Smooth muscle cell (in vitro differentiated cells): ENCODE measurements at regions not wholly inside any gene's neighbourhood (a gene's known extent, or its start where the extent isn't known, plus 50 kb on each side); places are given as distances from the start of the nearest gene placed in this dataset.
"Not testable (repeated sequence)": the region's sequence is repeated elsewhere in the genome, so short reads cannot be mapped to it uniquely, and the experiment has no call there.

Experiments used
- DNase-seq: peaks from one replicate; lab custom pipeline; 2025; ENCODE audit not compliant: unreplicated experiment; lab: John Stamatoyannopoulos, UW
- H2AFZ ChIP-seq: fragments of 200-600 bp; sonication (generic); 2 replicates; pipeline ENCODE4 v1.6.0; 2016; ENCODE audit warnings: antibody characterized with exemption, low read depth, mild to moderate bottlenecking
- H3F3A ChIP-seq: fragments of 200-600 bp; sonication (generic); 2 replicates; pipeline ENCODE4 v1.6.0; 2017; ENCODE audit warnings: antibody characterized with exemption, low read depth
- H3K27ac ChIP-seq: fragments of 200-600 bp; sonication (generic); 2 replicates; pipeline ENCODE4 v1.5.1; 2016; ENCODE audit warnings: low read depth, mild to moderate bottlenecking
- H3K27me3 ChIP-seq: fragments of 200-600 bp; sonication (generic); 2 replicates; pipeline ENCODE4 v1.6.1; 2016; ENCODE audit warnings: low read depth, mild to moderate bottlenecking
- H3K36me3 ChIP-seq: fragments of 200-600 bp; sonication (generic); 2 replicates; pipeline ENCODE4 v1.5.1; 2016; ENCODE audit warnings: low read depth
- H3K4me1 ChIP-seq: fragments of 200-600 bp; sonication (generic); 2 replicates; pipeline ENCODE4 v1.5.1; 2016; ENCODE audit warnings: low read depth
- H3K4me2 ChIP-seq: fragments of 200-600 bp; sonication (generic); 2 replicates; pipeline ENCODE4 v1.6.0; 2016; ENCODE audit warnings: mild to moderate bottlenecking
- H3K4me3 ChIP-seq: fragments of 200-600 bp; sonication (generic); 2 replicates; pipeline ENCODE4 v1.5.1; 2016; ENCODE audit warnings: mild to moderate bottlenecking
- H3K79me2 ChIP-seq: fragments of 200-600 bp; sonication (generic); 2 replicates; pipeline ENCODE4 v1.6.0; 2016; ENCODE audit warnings: low read depth, mild to moderate bottlenecking
- H3K9ac ChIP-seq: fragments of 200-600 bp; sonication (generic); 2 replicates; pipeline ENCODE4 v1.6.0; 2016; ENCODE audit warnings: low read depth
- H3K9me3 ChIP-seq: fragments of 200-600 bp; sonication (generic); replicated peaks from 2 replicates; pipeline ENCODE4 v1.5.1; 2016; ENCODE audit warnings: low read depth
- H4K20me1 ChIP-seq: fragments of 200-600 bp; sonication (generic); 2 replicates; pipeline ENCODE4 v1.6.0; 2016; ENCODE audit warnings: low read depth
- WGBS: methylation state at CpG from one replicate; pipeline ENCODE4 v1.1.7; 2016; ENCODE audit warnings: low lambda C conversion rate; 5-methylcytosine and 5-hydroxymethylcytosine counted together
- TF ChIP-seq, protein P1 (sequence below): fragments of 200-600 bp; sonication (generic); IDR thresholded peaks from 2 replicates; pipeline ENCODE4 v1.5.1; 2017; ENCODE audit warnings: borderline replicate concordance, mild to moderate bottlenecking, antibody characterized with exemption; ENCODE audit not compliant: insufficient read depth, poor library complexity, severe bottlenecking

DNA sequence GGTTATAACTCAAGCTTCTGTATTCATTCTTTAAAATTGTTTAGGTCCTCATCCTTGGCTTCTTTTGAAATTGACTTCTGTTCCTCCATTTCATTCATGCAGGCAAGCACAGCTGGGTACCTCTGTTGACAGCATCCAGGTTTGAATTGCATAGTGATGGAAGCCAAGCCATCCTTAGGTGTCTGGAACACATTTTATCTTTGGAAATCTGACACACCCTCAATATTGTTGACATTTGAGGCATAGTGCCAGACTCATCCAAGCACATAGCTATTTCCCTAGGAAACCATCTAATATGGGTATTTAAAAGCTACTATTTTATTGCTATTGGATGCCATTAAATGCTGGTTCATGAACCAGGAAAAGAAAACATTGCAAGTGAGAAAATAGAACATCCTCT lies 142.1 kb upstream of the PTPRZ1 start:
- no peak overlapping the region for H3K27ac ChIP-seq
- no peak overlapping the region for H2AFZ ChIP-seq
- H4K20me1 ChIP-seq = no peaks in the 10 kb centered on the region
- no peak overlapping the region for H3K9ac ChIP-seq
- H3F3A ChIP-seq = no peaks in the 10 kb centered on the region
- H3K4me2 ChIP-seq = no peak overlapping the region
- peaks cover 5% of the 10 kb centered on the region for H3K9me3 ChIP-seq
- no peak overlapping the region for H3K4me3 ChIP-seq
- no peaks in the 10 kb centered on the region for H3K4me1 ChIP-seq
- H3K27me3 ChIP-seq = no peaks in the 10 kb centered on the region
- no peaks in the 10 kb centered on the region for H3K79me2 ChIP-seq
- H3K36me3 ChIP-seq = no peaks in the 10 kb centered on the region
- TF ChIP-seq, protein P1, sequence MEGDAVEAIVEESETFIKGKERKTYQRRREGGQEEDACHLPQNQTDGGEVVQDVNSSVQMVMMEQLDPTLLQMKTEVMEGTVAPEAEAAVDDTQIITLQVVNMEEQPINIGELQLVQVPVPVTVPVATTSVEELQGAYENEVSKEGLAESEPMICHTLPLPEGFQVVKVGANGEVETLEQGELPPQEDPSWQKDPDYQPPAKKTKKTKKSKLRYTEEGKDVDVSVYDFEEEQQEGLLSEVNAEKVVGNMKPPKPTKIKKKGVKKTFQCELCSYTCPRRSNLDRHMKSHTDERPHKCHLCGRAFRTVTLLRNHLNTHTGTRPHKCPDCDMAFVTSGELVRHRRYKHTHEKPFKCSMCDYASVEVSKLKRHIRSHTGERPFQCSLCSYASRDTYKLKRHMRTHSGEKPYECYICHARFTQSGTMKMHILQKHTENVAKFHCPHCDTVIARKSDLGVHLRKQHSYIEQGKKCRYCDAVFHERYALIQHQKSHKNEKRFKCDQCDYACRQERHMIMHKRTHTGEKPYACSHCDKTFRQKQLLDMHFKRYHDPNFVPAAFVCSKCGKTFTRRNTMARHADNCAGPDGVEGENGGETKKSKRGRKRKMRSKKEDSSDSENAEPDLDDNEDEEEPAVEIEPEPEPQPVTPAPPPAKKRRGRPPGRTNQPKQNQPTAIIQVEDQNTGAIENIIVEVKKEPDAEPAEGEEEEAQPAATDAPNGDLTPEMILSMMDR = no peak
- DNase-seq = no peak

DNA sequence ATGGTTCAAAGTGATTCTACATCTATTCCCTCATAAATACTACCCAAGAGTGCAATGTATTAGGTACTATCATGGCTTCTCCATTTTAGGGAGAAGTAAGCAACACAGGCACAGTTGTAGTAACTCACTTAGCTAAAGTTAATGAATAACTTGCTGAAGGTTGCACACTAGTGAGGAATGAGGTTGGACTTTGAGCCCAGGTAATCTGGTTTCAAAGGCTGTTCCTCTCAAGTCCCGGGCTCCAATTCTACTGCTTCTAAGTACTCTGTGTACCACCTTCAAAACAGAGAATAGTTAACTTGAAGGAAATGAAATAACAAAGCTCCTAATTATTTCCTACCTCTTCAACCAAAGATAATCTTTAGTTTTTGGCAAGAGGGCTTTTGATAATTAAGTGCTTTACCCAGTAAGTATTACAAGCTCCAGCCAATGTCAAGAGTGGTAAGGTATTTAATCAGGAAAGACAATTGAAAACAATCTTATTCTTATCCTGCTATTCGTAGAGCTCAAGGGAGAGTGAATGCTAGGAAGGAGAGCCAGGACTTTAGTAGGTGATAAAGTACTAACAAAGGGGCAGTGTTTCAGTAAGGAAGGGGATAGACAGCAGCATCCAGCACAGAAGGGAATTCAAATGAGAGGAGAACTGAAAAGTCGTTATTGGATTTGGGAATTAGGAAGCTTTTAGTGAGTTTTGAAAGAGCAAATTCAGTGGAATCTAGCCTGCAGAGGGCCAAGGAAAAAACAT lies 158.2 kb upstream of the PTPRZ1 start:
- Histone ChIP-seq H3F3A (no peaks in the 10 kb centered on the region), H3K36me3 (no peaks in the 10 kb centered on the region), H3K27ac (no peak overlapping the region), H3K79me2 (no peaks in the 10 kb centered on the region), H4K20me1 (no peaks in the 10 kb centered on the region), H3K9ac (no peak overlapping the region), H3K27me3 (no peaks in the 10 kb centered on the region), H3K4me3 (peak overlapping the region; percentile 23), H2AFZ (no peak overlapping the region), H3K4me2 (no peak overlapping the region), H3K9me3 (no peaks in the 10 kb centered on the region), H3K4me1 (peaks cover 14% of the 10 kb centered on the region)
- no peak for DNase-seq
- 67% methylated on average over 3 of the region's 3 CpGs for WGBS
- TF ChIP-seq, protein P1 = no peak

DNA sequence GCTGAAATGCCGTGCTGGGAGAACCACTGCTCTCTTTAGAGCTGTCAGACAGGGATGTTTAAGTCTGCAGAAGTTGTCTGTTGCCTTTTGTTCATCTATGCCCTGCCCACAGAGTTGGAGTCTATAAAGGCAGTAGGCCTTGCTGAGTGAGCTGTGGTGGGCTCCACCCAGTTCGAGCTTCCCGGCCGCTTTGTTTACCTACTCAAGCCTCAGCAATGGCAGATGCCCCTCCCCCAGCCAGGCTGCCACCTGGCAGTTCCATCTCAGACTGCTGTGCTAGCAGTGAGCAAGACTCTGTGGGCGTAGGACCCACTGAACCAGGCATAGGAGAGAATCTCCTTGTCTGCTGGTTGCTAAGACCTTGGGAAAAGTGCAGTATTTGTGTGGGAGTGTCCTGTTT lies 160.0 kb upstream of the PTPRZ1 start:
- H2AFZ ChIP-seq, H3K4me3 ChIP-seq, H3K9ac ChIP-seq, H3K36me3 ChIP-seq, H3F3A ChIP-seq, H3K79me2 ChIP-seq, H3K27me3 ChIP-seq, DNase-seq, H4K20me1 ChIP-seq, H3K9me3 ChIP-seq, H3K27ac ChIP-seq, H3K4me2 ChIP-seq: not testable (repeated sequence)
- H3K4me1 ChIP-seq = peaks cover 14% of the 10 kb centered on the region
- 72% methylated on average over 5 of the region's 5 CpGs for WGBS

DNA sequence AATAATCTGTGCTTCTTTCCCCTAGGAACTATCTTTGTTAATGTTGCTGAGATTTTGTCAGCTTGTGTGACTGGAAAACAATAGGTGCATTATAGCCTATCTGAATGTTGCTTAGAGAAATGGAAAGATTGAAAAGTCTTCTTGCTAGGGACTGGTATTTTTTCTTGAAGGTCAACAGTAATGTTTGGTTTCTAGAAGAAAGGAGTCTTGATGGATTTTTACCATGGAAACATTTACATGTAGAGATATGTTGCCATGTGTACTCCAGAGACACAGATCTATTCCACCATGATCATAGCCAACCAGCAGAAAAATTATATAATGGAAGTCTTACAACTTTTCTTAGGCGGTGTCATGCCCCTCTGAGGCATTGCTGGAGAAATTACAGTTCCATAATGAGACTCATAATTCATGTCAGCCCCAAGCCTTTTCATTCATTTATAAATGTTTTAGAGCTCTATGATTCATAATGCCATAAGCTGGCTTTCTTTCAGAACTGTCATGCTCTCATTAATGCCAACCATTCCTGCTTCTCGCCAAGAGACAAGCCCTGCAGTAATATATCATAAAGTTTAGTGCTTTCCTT lies 175.1 kb upstream of the PTPRZ1 start:
- no peak overlapping the region for H3K4me3 ChIP-seq
- no peak for DNase-seq
- no peaks in the 10 kb centered on the region for H3K9me3 ChIP-seq
- H3F3A ChIP-seq = no peaks in the 10 kb centered on the region
- H3K27ac ChIP-seq = no peak overlapping the region
- H3K4me2 ChIP-seq = no peak overlapping the region
- no peaks in the 10 kb centered on the region for H3K4me1 ChIP-seq
- TF ChIP-seq, protein P1 = no peak
- no peaks in the 10 kb centered on the region for H4K20me1 ChIP-seq
- no peaks in the 10 kb centered on the region for H3K36me3 ChIP-seq
- no peaks in the 10 kb centered on the region for H3K27me3 ChIP-seq
- WGBS = 81% methylated on average over 2 of the region's 2 CpGs
- no peak overlapping the region for H2AFZ ChIP-seq
- no peak overlapping the region for H3K9ac ChIP-seq
- H3K79me2 ChIP-seq = no peaks in the 10 kb centered on the region
